Stomach smooth muscle (tissue), 2 donors: ENCODE measurements at regions not wholly inside any gene's neighbourhood (a gene's known extent, or its start where the extent isn't known, plus 50 kb on each side); places are given as distances from the start of the nearest gene placed in this dataset.
"Not testable (repeated sequence)": the region's sequence is repeated elsewhere in the genome, so short reads cannot be mapped to it uniquely, and the experiment has no call there.

Experiments
- H3K27ac ChIP-seq: one replicate; pipeline ENCODE4 v1.7.0; 2013; ENCODE audit warnings: mild to moderate bottlenecking, low read length, inconsistent platforms
- H3K27me3 ChIP-seq, 2 donors: one replicate each; pipeline ENCODE4 v1.7.0; 2013; ENCODE audit warnings: low read length in 2 of 2; ENCODE audit not compliant: insufficient read depth in 2 of 2, control insufficient read depth in 1 of 2
- H3K36me3 ChIP-seq, 2 donors: one replicate each; pipeline ENCODE4 v1.7.0; 2013; ENCODE audit warnings: low read length in 2 of 2; ENCODE audit not compliant: control insufficient read depth in 2 of 2, insufficient read depth in 2 of 2
- H3K4me1 ChIP-seq: one replicate; pipeline ENCODE4 v1.7.0; 2013; ENCODE audit warnings: low read length; ENCODE audit not compliant: control insufficient read depth, insufficient read depth
- H3K4me3 ChIP-seq, 2 donors: one replicate each; pipeline ENCODE4 v1.7.0; 2013; ENCODE audit warnings: low read length in 2 of 2
- H3K9ac ChIP-seq, 2 donors: one replicate each; pipeline ENCODE4 v1.7.0; 2013; ENCODE audit warnings: low read length in 2 of 2, mild to moderate bottlenecking in 1 of 2
- H3K9me3 ChIP-seq, 2 donors: one replicate each; pipeline ENCODE4 v1.7.0; 2013; ENCODE audit warnings: low read length in 2 of 2; ENCODE audit not compliant: control insufficient read depth in 2 of 2
- donor health status: healthy.
- donor health status: Pancreatic carcinoma.

GRCh38 chr6:23747239-23747638, 378.8 kb upstream of the NRSN1 start:
- H3K36me3 ChIP-seq, result no peaks in the 10 kb centered on the region
- no peaks in the 10 kb centered on the region for H3K27me3 ChIP-seq
- H3K9me3 ChIP-seq, result no peaks in the 10 kb centered on the region
- H3K27ac ChIP-seq, result no peak overlapping the region
- H3K4me1 ChIP-seq, result no peaks in the 10 kb centered on the region
- no peak overlapping the region for H3K4me3 ChIP-seq
- H3K9ac ChIP-seq, result no peak overlapping the region

DNA sequence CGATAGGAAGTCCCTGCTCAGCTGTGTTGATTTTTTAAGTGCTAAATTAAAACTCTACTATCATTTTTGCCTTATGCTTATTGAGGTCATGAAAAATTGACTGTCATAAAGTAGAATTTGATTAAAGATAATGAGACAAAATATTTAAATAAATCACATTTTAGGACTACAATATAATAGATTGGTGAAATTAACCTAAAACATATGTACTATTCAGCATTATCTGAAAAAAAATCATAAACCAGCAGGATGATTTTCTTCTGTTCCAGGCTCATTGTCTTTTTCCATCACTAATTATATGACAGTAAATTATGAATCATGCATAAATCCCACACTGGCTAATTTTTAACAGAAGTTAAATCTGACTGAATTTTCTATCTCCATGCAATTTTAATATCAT, 373.6 kb upstream of the NRSN1 start:
- Histone ChIP-seq H3K27me3 (no peaks in the 10 kb centered on the region), H3K4me1 (no peaks in the 10 kb centered on the region), H3K9me3 (no peaks in the 10 kb centered on the region), H3K36me3 (no peaks in the 10 kb centered on the region), H3K9ac (no peak overlapping the region), H3K27ac (no peak overlapping the region), H3K4me3 (no peak overlapping the region)

GRCh38 chr6:23754197-23754596, 371.8 kb upstream of the NRSN1 start:
- no peaks in the 10 kb centered on the region for H3K4me1 ChIP-seq
- H3K36me3 ChIP-seq, result no peaks in the 10 kb centered on the region
- no peak overlapping the region for H3K4me3 ChIP-seq
- no peaks in the 10 kb centered on the region for H3K9me3 ChIP-seq
- H3K9ac ChIP-seq, result no peak overlapping the region
- no peaks in the 10 kb centered on the region for H3K27me3 ChIP-seq
- no peak overlapping the region for H3K27ac ChIP-seq

DNA sequence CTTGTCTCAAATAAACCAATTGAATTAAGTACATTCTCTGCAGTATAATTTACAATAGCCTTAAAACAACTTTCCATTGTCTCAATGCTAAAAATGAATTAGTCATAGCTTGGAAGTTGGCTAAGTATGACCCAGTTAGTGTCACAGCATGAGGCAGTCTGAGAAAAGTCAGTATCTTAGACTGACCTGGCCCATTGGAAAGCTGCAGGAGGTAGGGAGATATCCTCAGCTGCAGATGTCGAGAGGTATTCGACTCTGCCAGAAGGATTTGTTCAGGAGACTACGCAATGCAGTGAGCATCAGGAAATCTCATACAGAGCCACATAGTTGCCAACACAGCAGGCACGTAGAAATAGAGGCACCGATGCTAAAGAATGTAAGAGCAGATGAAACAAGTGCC, 350.9 kb upstream of the NRSN1 start:
- Histone ChIP-seq H3K27me3 (no peaks in the 10 kb centered on the region), H3K4me3 (no peak overlapping the region), H3K9ac (no peak overlapping the region), H3K36me3 (no peaks in the 10 kb centered on the region), H3K4me1 (no peaks in the 10 kb centered on the region), H3K27ac (no peak overlapping the region), H3K9me3 (no peaks in the 10 kb centered on the region)

- H3K27ac ChIP-seq, result no peak overlapping the region
- H3K36me3 ChIP-seq, result no peaks in the 10 kb centered on the region
- H3K9ac ChIP-seq, result no peak overlapping the region
- H3K9me3 ChIP-seq, result no peaks in the 10 kb centered on the region
- no peaks in the 10 kb centered on the region for H3K27me3 ChIP-seq
- no peak overlapping the region for H3K4me3 ChIP-seq
- no peaks in the 10 kb centered on the region for H3K4me1 ChIP-seq
Measured at GRCh38 chr6:23783901-23784300, 342.1 kb upstream of the NRSN1 start.

DNA sequence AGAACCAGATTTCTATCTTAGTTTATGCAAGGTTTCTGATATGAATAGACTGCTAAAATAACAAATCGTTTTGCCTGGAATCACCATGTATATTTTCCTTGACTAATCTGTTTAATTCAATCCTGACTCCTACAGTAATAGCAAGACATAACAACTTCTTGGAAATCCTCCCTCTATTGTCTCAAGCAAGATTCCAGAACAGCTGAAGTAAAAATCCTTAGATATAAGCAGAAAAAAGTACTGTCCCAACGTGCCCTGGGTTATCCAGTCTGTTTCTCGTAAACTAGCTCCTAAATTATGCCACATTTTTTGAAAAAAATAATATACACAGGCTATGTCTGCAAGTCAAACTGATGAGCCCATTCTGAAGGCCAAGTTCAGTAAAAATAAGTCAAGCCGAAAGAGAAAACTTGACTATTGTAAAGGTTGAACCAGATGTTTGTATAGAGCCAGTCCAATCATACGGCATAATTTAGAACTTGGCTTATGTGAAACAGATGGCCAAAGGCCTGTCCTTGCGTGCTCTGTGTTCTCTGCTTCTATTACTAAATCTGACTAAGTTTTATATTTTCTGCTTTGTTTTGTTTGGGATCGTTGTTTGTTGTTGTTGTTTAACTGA, 341.6 kb upstream of the NRSN1 start:
- Histone ChIP-seq H3K36me3 (no peaks in the 10 kb centered on the region), H3K27ac (no peak overlapping the region), H3K9ac (no peak overlapping the region), H3K27me3 (no peaks in the 10 kb centered on the region), H3K9me3 (no peaks in the 10 kb centered on the region), H3K4me1 (no peaks in the 10 kb centered on the region), H3K4me3 (no peak overlapping the region)

DNA sequence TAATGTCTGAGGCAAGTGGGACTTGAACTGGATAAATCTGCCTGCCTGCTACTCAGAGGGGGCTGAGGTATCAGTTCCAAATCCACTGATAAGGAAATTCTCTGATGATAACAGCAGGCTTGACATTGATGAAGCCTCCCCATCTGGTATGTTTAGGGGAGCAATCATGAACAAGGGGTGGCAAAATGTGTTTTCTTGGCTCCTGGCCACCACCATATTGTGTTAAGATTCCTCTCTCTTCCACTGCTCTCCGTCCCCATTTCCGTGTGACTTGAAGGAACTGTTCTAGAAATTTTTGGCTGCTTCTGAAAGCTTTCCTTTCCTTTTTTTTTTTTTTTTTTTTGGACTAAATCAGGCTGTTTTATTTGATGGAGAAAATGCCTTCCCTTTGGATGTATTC, 335.3 kb upstream of the NRSN1 start:
- Histone ChIP-seq H3K4me3 (no peak overlapping the region), H3K4me1 (no peaks in the 10 kb centered on the region), H3K27ac (no peak overlapping the region)

GRCh38 chr6:23797041-23797440, 329.0 kb upstream of the NRSN1 start:
- Histone ChIP-seq H3K27ac (no peak overlapping the region), H3K4me1 (no peaks in the 10 kb centered on the region), H3K36me3 (no peaks in the 10 kb centered on the region), H3K9ac (no peak overlapping the region), H3K4me3 (no peak overlapping the region), H3K9me3 (no peaks in the 10 kb centered on the region), H3K27me3 (no peaks in the 10 kb centered on the region)

More for the DNA sequence above, 335.3 kb upstream of the NRSN1 start:
- Histone ChIP-seq H3K9ac (no peak overlapping the region), H3K9me3 (no peaks in the 10 kb centered on the region), H3K36me3 (no peaks in the 10 kb centered on the region), H3K27me3 (no peaks in the 10 kb centered on the region)

DNA sequence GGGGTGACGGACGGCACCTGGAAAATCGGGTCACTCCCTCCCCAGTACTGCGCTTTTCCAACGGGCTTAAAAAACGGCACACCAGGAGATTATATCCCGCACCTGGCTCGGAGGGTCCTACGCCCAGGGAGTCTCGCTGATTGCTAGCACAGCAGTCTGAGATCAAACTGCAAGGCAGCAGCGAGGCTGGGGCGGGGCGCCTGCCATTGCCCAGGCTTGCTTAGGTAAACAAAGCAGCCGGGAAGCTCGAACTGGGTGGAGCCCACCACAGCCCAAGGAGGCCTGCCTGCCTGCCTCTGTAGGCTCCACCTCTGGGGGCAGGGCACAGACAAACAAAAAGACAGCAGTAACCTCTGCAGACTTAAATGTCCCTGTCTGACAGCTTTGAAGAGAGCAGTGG, 321.7 kb upstream of the NRSN1 start:
- not testable (repeated sequence) for H3K4me3 ChIP-seq, H3K27me3 ChIP-seq, H3K4me1 ChIP-seq, H3K9ac ChIP-seq, H3K27ac ChIP-seq, H3K36me3 ChIP-seq, H3K9me3 ChIP-seq

DNA sequence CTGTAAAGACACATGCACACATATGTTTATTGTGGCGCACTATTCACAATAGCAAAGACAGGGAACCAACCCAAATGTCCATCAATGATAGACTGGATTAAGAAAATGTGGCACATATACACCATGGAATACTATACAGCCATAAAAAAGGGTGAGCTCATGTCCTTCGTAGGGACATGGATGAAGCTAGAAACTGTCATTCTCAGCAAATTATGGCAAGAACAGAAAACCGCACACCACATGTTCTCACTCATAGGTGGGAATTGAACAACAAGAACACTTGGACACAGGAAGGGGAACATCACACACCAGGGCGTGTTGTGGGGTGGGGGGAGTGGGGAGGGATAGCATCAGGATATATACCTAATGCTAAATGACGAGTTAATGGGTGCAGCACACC, 304.9 kb upstream of the NRSN1 start:
- not testable (repeated sequence) for H3K27ac ChIP-seq, H3K9me3 ChIP-seq, H3K27me3 ChIP-seq, H3K4me3 ChIP-seq, H3K4me1 ChIP-seq, H3K36me3 ChIP-seq, H3K9ac ChIP-seq

- H3K4me3 ChIP-seq, result no peak overlapping the region
- no peak overlapping the region for H3K27ac ChIP-seq
- H3K9ac ChIP-seq, result no peak overlapping the region
- H3K36me3 ChIP-seq, result no peaks in the 10 kb centered on the region
- no peaks in the 10 kb centered on the region for H3K9me3 ChIP-seq
- no peaks in the 10 kb centered on the region for H3K4me1 ChIP-seq
- H3K27me3 ChIP-seq, result no peaks in the 10 kb centered on the region
Measured at GRCh38 chr6:23823421-23823820, 302.6 kb upstream of the NRSN1 start.
